Endothelial cell of umbilical vein (primary cell): ENCODE measurements at regions not wholly inside any gene's neighbourhood (a gene's known extent, or its start where the extent isn't known, plus 50 kb on each side); places are given as distances from the start of the nearest gene placed in this dataset.

Source experiments
- BruUV-seq: library from RNA; stranded (reverse); fragments of 400-500 nt; replicated peaks from 2 replicates; lab custom pipeline; 2021; lab: Mats Ljungman, UMichigan
- CTCF ChIA-PET: fragments of 300-600, 350-600 bp; sonication (Branson Sonifier 250); formaldehyde crosslinking; loops from one replicate; lab custom pipeline; 2021; ENCODE audit warnings: antibody characterized with exemption, inconsistent platforms; lab: Charles Lee
- POLR2A ChIA-PET: fragments of 300-600, 350-600 bp; sonication (Branson Sonifier 250); formaldehyde crosslinking; loops from one replicate; lab custom pipeline; 2021; ENCODE audit warnings: antibody characterized with exemption, inconsistent platforms; lab: Charles Lee
- DNase-seq: peaks from one replicate; pipeline ENCODE4 v3.0.0-alpha.2; 2011; ENCODE audit warnings: low read depth, low spot score
- FAIRE-seq: peaks from 2 replicates; lab custom pipeline; 2011; peaks lifted over from hg19 to GRCh38; lab: Jason Lieb, UNC
- H2AFZ ChIP-seq: 2 replicates; pipeline ENCODE4 v1.6.0; 2012; ENCODE audit warnings: low read depth, low read length, control low read depth, inconsistent platforms
- H3K27ac ChIP-seq: 2 replicates; pipeline ENCODE4 v1.5.1; 2011; ENCODE audit warnings: low read depth, mild to moderate bottlenecking, control low read depth, low read length, moderate library complexity; ENCODE audit not compliant: insufficient read depth
- H3K27me3 ChIP-seq, 2 experiments: 2 replicates each; pipeline versions ENCODE4 v1.6.0 to v1.6.1; 2011; ENCODE audit warnings: low read length in 2 of 2, mixed read lengths in 1 of 2; ENCODE audit not compliant: control insufficient read depth in 2 of 2, insufficient read depth in 2 of 2
- H3K36me3 ChIP-seq, 2 experiments: 2 replicates in 1 of 2; 3 replicates in 1 of 2; pipeline ENCODE4 v1.5.1; 2011; ENCODE audit warnings: low read length in 2 of 2, mild to moderate bottlenecking in 1 of 2, moderate library complexity in 1 of 2; ENCODE audit not compliant: control insufficient read depth in 2 of 2, insufficient read depth in 2 of 2; ENCODE audit errors: extremely low read depth in 1 of 2
- H3K4me1 ChIP-seq: 3 replicates; pipeline ENCODE4 v1.5.1; 2011; ENCODE audit warnings: mild to moderate bottlenecking, low read length; ENCODE audit not compliant: control insufficient read depth, insufficient read depth; ENCODE audit errors: extremely low read depth
- H3K4me2 ChIP-seq: 2 replicates; pipeline ENCODE4 v1.6.1; 2011; ENCODE audit warnings: low read length, control low read depth, mixed read lengths; ENCODE audit not compliant: insufficient read depth
- H3K4me3 ChIP-seq, 3 experiments: fragments of 200-600 bp in 1 of 3; sonication (generic), shearing (Covaris generic) in 1 of 3; replicated peaks in 1 of 3; 2 replicates each; pipeline ENCODE4 v1.5.1; 2011 to 2016; ENCODE audit warnings: control low read depth in 3 of 3, low read length in 3 of 3, mild to moderate bottlenecking in 2 of 3, inconsistent platforms in 1 of 3, low read depth in 1 of 3, moderate library complexity in 1 of 3; ENCODE audit not compliant: insufficient read depth in 1 of 3
- H3K79me2 ChIP-seq: 2 replicates; pipeline ENCODE4 v1.6.0; 2012; ENCODE audit warnings: low read length, inconsistent platforms; ENCODE audit not compliant: control insufficient read depth, insufficient read depth
- H3K9ac ChIP-seq: replicated peaks from 2 replicates; pipeline ENCODE3; 2011; ENCODE audit warnings: low read length, control low read depth; ENCODE audit not compliant: insufficient read depth; ENCODE audit errors: extremely low read depth
- H3K9me1 ChIP-seq: replicated peaks from 3 replicates; pipeline ENCODE4 v1.6.0; 2011; ENCODE audit warnings: mild to moderate bottlenecking, low read length; ENCODE audit not compliant: control insufficient read depth, insufficient read depth; ENCODE audit errors: extremely low read depth
- H3K9me3 ChIP-seq: replicated peaks from 2 replicates; pipeline ENCODE4 v1.5.1; 2012; ENCODE audit warnings: low read length, inconsistent platforms; ENCODE audit not compliant: control insufficient read depth, insufficient read depth
- H4K20me1 ChIP-seq: replicated peaks from 2 replicates; pipeline ENCODE3; 2011; ENCODE audit warnings: mild to moderate bottlenecking, low read length; ENCODE audit not compliant: control insufficient read depth, insufficient read depth; ENCODE audit errors: extremely low read depth
- CTCF ChIP-seq, 2 donors: IDR thresholded peaks; 1 replicate in 1 of 2; 2 replicates in 1 of 2; pipeline ENCODE4 v1.5.1; 2011; ENCODE audit warnings: low read length in 2 of 2, mild to moderate bottlenecking in 2 of 2, moderate library complexity in 2 of 2, control low read depth in 1 of 2, inconsistent platforms in 1 of 2, low read depth in 1 of 2; ENCODE audit not compliant: insufficient read depth in 1 of 2; ENCODE audit errors: extremely low read depth in 1 of 2
- EZH2 ChIP-seq: IDR thresholded peaks from 2 replicates; pipeline ENCODE4 v1.6.1; 2012; ENCODE audit warnings: borderline replicate concordance, low read depth, mild to moderate bottlenecking, moderate library complexity, low read length, inconsistent platforms; ENCODE audit not compliant: severe bottlenecking
- FOS ChIP-seq: IDR thresholded peaks from 2 replicates; pipeline ENCODE4 v1.6.1; 2011; ENCODE audit warnings: mild to moderate bottlenecking, low read length, moderate library complexity, borderline replicate concordance; ENCODE audit not compliant: insufficient read depth
- GATA2 ChIP-seq: IDR thresholded peaks from 2 replicates; pipeline ENCODE4 v1.7.0; 2011; ENCODE audit warnings: low read depth, mild to moderate bottlenecking, moderate library complexity, mixed read lengths, low read length; ENCODE audit not compliant: insufficient read length, insufficient read depth
- JUN ChIP-seq: IDR thresholded peaks from 2 replicates; pipeline ENCODE4 v1.6.1; 2011; ENCODE audit warnings: borderline replicate concordance, low read depth; ENCODE audit not compliant: insufficient read length, insufficient read depth
- MYC ChIP-seq: IDR thresholded peaks from one replicate; pipeline ENCODE4 v1.6.1; 2011; ENCODE audit warnings: mild to moderate bottlenecking, low read depth, low read length
- POLR2A ChIP-seq: IDR thresholded peaks from 2 replicates; pipeline ENCODE4 v1.6.1; 2012; ENCODE audit warnings: low read depth, mild to moderate bottlenecking, control low read depth, low read length
- POLR2AphosphoS5 ChIP-seq: IDR thresholded peaks from 2 replicates; pipeline ENCODE4 v1.6.1; 2012; ENCODE audit warnings: low read depth, mild to moderate bottlenecking, control low read depth, low read length, moderate library complexity; ENCODE audit not compliant: insufficient read depth
- dilution Hi-C: fragments of 300-500 bp; cut with MboI; formaldehyde crosslinking; loops from one replicate; pipeline ENCODE4 v1.15.0; 2019; ENCODE audit warnings: low sequenced_read_pairs; ENCODE audit not compliant: extremely low pct_ligation_motif_present
- intact Hi-C: fragments of 100-400 bp; cut with micrococcal nuclease; formaldehyde crosslinking; loops from one replicate; pipeline ENCODE4 v1.10.0; 2022
- TF ChIP-seq, protein P1 (sequence below): IDR thresholded peaks from 2 replicates; pipeline ENCODE4 v1.6.1; 2011; ENCODE audit not compliant: insufficient read depth, insufficient read length

DNA sequence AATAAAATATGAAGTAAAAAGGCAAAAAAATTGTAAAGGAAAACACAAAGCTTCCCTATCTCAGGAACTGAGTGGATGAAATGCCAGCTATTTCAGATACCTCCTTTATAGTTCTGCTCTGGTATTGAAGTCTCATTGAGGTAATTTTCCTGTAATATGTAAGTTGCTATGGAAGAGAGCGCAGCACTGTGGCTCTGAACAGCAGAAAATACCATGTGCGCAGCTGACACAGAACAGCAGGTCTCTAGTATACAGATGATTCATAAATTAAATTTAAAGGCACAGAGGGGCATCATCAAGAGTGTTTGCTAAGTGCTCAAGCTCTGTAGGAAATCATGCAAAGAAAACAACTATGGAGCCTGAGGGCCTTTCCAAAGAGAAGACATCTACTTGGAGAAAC lies 315.3 kb upstream of the CDH7 start:
- Histone ChIP-seq H2AFZ (no peak overlapping the region), H3K9ac (no peak overlapping the region), H3K27ac (no peak overlapping the region), H3K4me1 (no peaks in the 10 kb centered on the region), H3K4me3 (no peak overlapping the region), H3K4me2 (no peak overlapping the region), H3K27me3 (no peaks in the 10 kb centered on the region), H4K20me1 (no peaks in the 10 kb centered on the region), H3K9me3 (peaks cover 2% of the 10 kb centered on the region), H3K9me1 (no peaks in the 10 kb centered on the region), H3K36me3 (no peaks in the 10 kb centered on the region), H3K79me2 (no peaks in the 10 kb centered on the region)
- dilution Hi-C loops (no loop called here), intact Hi-C loops (no loop called here)
- no peak for FAIRE-seq
- no peak for TF ChIP-seq JUN
- TF ChIP-seq EZH2 = no peak
- TF ChIP-seq MYC = no peak
- TF ChIP-seq POLR2A = no peak
- no peak for TF ChIP-seq POLR2AphosphoS5
- no peak for TF ChIP-seq FOS
- DNase-seq = no peak
- BruUV-seq = no TSS peak
- CTCF ChIA-PET = no interaction called here
- POLR2A ChIA-PET = no interaction called here

GRCh38 chr18:65429601-65430000 lies 321.2 kb upstream of the CDH7 start:
- ChIA-PET CTCF (no interaction called here), POLR2A (no interaction called here)
- H2AFZ ChIP-seq = no peak overlapping the region
- dilution Hi-C loops = no loop called here
- no TSS peak for BruUV-seq
- TF ChIP-seq GATA2 (no peak), FOS (no peak), JUN (no peak), EZH2 (no peak), CTCF (IDR thresholded peaks at IDR 0.05; ENCODE audit: extremely low read depth in 1 of 2, insufficient read depth in 1 of 2, low read depth in 1 of 2, low read length in 2 of 2) (no peak), POLR2AphosphoS5 (no peak), MYC (no peak), POLR2A (no peak)
- TF ChIP-seq, protein P1, sequence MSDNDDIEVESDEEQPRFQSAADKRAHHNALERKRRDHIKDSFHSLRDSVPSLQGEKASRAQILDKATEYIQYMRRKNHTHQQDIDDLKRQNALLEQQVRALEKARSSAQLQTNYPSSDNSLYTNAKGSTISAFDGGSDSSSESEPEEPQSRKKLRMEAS = no peak
- intact Hi-C loops = no loop called here
- no peak overlapping the region for H3K9ac ChIP-seq
- DNase-seq (no peak), FAIRE-seq (no peak)
- no peaks in the 10 kb centered on the region for H4K20me1 ChIP-seq
- H3K36me3 ChIP-seq = no peaks in the 10 kb centered on the region
- H3K27me3 ChIP-seq = no peaks in the 10 kb centered on the region
- H3K9me3 ChIP-seq = no peaks in the 10 kb centered on the region
- no peak overlapping the region for H3K4me3 ChIP-seq
- H3K4me1 ChIP-seq = no peaks in the 10 kb centered on the region
- no peaks in the 10 kb centered on the region for H3K79me2 ChIP-seq
- no peaks in the 10 kb centered on the region for H3K9me1 ChIP-seq
- no peak overlapping the region for H3K4me2 ChIP-seq
- H3K27ac ChIP-seq = no peak overlapping the region
